ENCODE measurements at regions not wholly inside any gene's neighbourhood (a gene's known extent, or its start where the extent isn't known, plus 50 kb on each side); places are given as distances from the start of the nearest gene placed in this dataset.

GRCh38 chr11:104630352-104630751 lies 267.9 kb downstream of the CASP12 start:
- CTCF ChIA-PET (ENCODE audit: unreplicated experiment): no interaction called here
- no TSS peak for BruUV-seq (replicated peaks)

GRCh38 chr11:104625246-104625645 lies 273.0 kb downstream of the CASP12 start:
- Histone ChIP-seq H3K79me2 (ENCODE audit: insufficient read depth, low read depth, low read length) (no peaks in the 10 kb centered on the region), H3K4me3 (ENCODE audit: low read depth, low read length, poor library complexity, severe bottlenecking) (no peak overlapping the region), H3K9me3 (ENCODE audit: low read length) (no peaks in the 10 kb centered on the region), H4K20me1 (ENCODE audit: insufficient read depth, low read length) (no peaks in the 10 kb centered on the region), H3K27ac (ENCODE audit: low read depth, low read length, poor library complexity, severe bottlenecking) (no peak overlapping the region), H3K9me2 (ENCODE audit: insufficient read depth, low read length) (no peaks in the 10 kb centered on the region), H3K36me3 (ENCODE audit: insufficient read depth, low read length) (no peaks in the 10 kb centered on the region), H2AFZ (ENCODE audit: low read length) (no peak overlapping the region), H3K4me1 (ENCODE audit: insufficient read depth, low read length, poor library complexity, severe bottlenecking) (no peaks in the 10 kb centered on the region), H3K4me2 (ENCODE audit: low read length) (no peak overlapping the region)
- intact Hi-C loops (cut with micrococcal nuclease; ENCODE audit: unreplicated experiment): no loop called here
- TF ChIP-seq EZH2phosphoT487 (IDR thresholded peaks at IDR 0.05; ENCODE audit: borderline replicate concordance, low read depth, low read length) (no peak), CTCF (conservative IDR thresholded peaks at IDR 0.05; ENCODE audit: low read length) (no peak)
- BruUV-seq (replicated peaks): no TSS peak
- ChIA-PET CTCF (ENCODE audit: unreplicated experiment) (no interaction called here), POLR2A (interaction anchor here (0.6 to 1.7 kb wide), 4 partner anchors 12 to 973 kb away, joined by 3 to 4 read pairs (median 3); no protein-coding TSS in a partner anchor)
- DNase-seq (ENCODE audit: low spot score): no peak

More at GRCh38 chr11:104630352-104630751, 267.9 kb downstream of the CASP12 start:
- Histone ChIP-seq H2AFZ (ENCODE audit: low read length) (no peak overlapping the region), H3K9me2 (ENCODE audit: insufficient read depth, low read length) (no peaks in the 10 kb centered on the region), H3K27ac (ENCODE audit: low read depth, low read length, poor library complexity, severe bottlenecking) (no peak overlapping the region), H4K20me1 (ENCODE audit: insufficient read depth, low read length) (no peaks in the 10 kb centered on the region), H3K4me3 (ENCODE audit: low read depth, low read length, poor library complexity, severe bottlenecking) (no peak overlapping the region), H3K4me1 (ENCODE audit: insufficient read depth, low read length, poor library complexity, severe bottlenecking) (no peaks in the 10 kb centered on the region), H3K36me3 (ENCODE audit: insufficient read depth, low read length) (no peaks in the 10 kb centered on the region), H3K79me2 (ENCODE audit: insufficient read depth, low read depth, low read length) (no peaks in the 10 kb centered on the region), H3K4me2 (ENCODE audit: low read length) (no peak overlapping the region), H3K9me3 (ENCODE audit: low read length) (no peaks in the 10 kb centered on the region)
- no peak for DNase-seq (ENCODE audit: low spot score)
- POLR2A ChIA-PET: interaction anchor here (0.5 to 1.1 kb wide), 3 partner anchors 8 to 829 kb away, joined by 3 to 4 read pairs (median 3); no protein-coding TSS in a partner anchor
- TF ChIP-seq CTCF (conservative IDR thresholded peaks at IDR 0.05; ENCODE audit: low read length) (no peak), EZH2phosphoT487 (IDR thresholded peaks at IDR 0.05; ENCODE audit: borderline replicate concordance, low read depth, low read length) (no peak)
- intact Hi-C loops (cut with micrococcal nuclease; ENCODE audit: unreplicated experiment): no loop called here

GRCh38 chr11:104624021-104624420 lies 274.2 kb downstream of the CASP12 start:
- H3K4me2 ChIP-seq (ENCODE audit: low read length): no peak overlapping the region
- no peaks in the 10 kb centered on the region for H3K9me2 ChIP-seq (ENCODE audit: insufficient read depth, low read length)
- H3K4me1 ChIP-seq (ENCODE audit: insufficient read depth, low read length, poor library complexity, severe bottlenecking): no peaks in the 10 kb centered on the region
- H2AFZ ChIP-seq (ENCODE audit: low read length): no peak overlapping the region
- TF ChIP-seq CTCF (conservative IDR thresholded peaks at IDR 0.05; ENCODE audit: low read length) (no peak), EZH2phosphoT487 (IDR thresholded peaks at IDR 0.05; ENCODE audit: borderline replicate concordance, low read depth, low read length) (no peak)
- CTCF ChIA-PET (ENCODE audit: unreplicated experiment): no interaction called here
- no peak for DNase-seq (ENCODE audit: low spot score)
- intact Hi-C loops (cut with micrococcal nuclease; ENCODE audit: unreplicated experiment): no loop called here
- no TSS peak for BruUV-seq (replicated peaks)
- no peaks in the 10 kb centered on the region for H4K20me1 ChIP-seq (ENCODE audit: insufficient read depth, low read length)
- no peak overlapping the region for H3K4me3 ChIP-seq (ENCODE audit: low read depth, low read length, poor library complexity, severe bottlenecking)
- H3K27ac ChIP-seq (ENCODE audit: low read depth, low read length, poor library complexity, severe bottlenecking): no peak overlapping the region
- POLR2A ChIA-PET: no interaction called here
- no peaks in the 10 kb centered on the region for H3K9me3 ChIP-seq (ENCODE audit: low read length)
- H3K79me2 ChIP-seq (ENCODE audit: insufficient read depth, low read depth, low read length): no peaks in the 10 kb centered on the region
- no peaks in the 10 kb centered on the region for H3K36me3 ChIP-seq (ENCODE audit: insufficient read depth, low read length)
